ENCODE measurements at regions not wholly inside any gene's neighbourhood (a gene's known extent, or its start where the extent isn't known, plus 50 kb on each side); places are given as distances from the start of the nearest gene placed in this dataset.

DNA sequence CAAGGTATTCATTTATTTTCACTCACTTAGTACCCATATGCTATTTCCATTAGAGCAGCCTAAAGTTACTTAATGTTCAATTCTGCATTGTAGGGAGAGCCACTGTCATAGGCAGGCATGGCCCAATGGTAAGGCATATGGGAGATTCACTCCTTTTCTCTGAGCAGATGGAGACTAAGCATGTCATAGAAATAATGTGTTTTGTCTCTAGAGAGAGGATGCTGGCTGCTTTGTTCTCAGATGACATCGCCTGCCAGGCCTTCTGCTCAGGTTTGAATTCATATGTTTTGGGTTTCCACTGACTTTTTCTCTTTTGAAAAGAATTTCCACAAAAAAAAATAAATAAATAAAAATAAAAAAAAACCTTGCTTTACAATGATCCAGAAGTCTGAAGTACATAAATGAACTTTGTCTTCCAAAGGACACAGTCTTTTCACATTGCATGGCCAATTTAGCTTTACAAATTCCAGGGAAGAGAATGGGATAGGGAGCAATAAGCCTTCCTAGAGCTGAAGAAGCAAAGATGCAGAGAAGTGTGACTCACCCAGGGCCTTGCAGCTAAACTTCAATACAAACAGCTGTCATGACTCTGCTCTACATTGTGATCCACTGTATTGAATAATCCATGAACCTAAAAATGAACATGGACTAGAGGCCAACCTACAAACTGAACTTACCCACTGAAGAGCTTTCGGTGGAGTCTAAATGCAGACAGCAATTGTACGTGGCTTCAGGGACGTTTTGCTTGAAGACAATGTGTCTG lies 422.5 kb downstream of the CMPK2 start:
- DNase-seq (ENCODE audit: low read depth, low spot score): no peak
- H3K4me3 ChIP-seq (ENCODE audit: low read depth, low read length): no peak overlapping the region
- TF ChIP-seq, protein P1, sequence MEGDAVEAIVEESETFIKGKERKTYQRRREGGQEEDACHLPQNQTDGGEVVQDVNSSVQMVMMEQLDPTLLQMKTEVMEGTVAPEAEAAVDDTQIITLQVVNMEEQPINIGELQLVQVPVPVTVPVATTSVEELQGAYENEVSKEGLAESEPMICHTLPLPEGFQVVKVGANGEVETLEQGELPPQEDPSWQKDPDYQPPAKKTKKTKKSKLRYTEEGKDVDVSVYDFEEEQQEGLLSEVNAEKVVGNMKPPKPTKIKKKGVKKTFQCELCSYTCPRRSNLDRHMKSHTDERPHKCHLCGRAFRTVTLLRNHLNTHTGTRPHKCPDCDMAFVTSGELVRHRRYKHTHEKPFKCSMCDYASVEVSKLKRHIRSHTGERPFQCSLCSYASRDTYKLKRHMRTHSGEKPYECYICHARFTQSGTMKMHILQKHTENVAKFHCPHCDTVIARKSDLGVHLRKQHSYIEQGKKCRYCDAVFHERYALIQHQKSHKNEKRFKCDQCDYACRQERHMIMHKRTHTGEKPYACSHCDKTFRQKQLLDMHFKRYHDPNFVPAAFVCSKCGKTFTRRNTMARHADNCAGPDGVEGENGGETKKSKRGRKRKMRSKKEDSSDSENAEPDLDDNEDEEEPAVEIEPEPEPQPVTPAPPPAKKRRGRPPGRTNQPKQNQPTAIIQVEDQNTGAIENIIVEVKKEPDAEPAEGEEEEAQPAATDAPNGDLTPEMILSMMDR (IDR thresholded peaks at IDR 0.05; ENCODE audit: insufficient read depth, low read length, missing control alignments): no peak
- POLR2A ChIA-PET: no interaction called here
- CTCF ChIA-PET: no interaction called here

DNA sequence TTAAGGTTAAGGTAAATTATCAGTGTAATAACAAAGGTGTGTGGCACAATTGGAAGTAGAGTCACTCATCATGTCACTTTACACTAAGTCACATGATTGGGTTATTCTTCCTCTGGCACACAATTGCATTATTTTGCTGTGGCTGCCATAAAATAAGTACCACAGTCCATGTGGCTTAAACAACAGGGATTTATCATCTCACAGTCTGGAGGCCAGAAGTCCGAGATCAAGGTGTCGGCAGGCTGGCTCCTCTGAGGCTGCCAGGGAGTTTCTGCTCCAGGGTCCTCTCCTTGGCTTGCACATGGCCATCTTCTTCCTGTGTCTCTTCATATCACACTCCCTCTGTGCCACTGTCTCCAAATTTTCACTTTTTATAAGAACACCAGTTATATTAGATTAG lies 421.2 kb downstream of the CMPK2 start:
- TF ChIP-seq, protein P1 (IDR thresholded peaks at IDR 0.05; ENCODE audit: insufficient read depth, low read length, missing control alignments): no peak
- ChIA-PET POLR2A (no interaction called here), CTCF (no interaction called here)
- no peak for DNase-seq (ENCODE audit: low read depth, low spot score)
- H3K4me3 ChIP-seq (ENCODE audit: low read depth, low read length): no peak overlapping the region

DNA sequence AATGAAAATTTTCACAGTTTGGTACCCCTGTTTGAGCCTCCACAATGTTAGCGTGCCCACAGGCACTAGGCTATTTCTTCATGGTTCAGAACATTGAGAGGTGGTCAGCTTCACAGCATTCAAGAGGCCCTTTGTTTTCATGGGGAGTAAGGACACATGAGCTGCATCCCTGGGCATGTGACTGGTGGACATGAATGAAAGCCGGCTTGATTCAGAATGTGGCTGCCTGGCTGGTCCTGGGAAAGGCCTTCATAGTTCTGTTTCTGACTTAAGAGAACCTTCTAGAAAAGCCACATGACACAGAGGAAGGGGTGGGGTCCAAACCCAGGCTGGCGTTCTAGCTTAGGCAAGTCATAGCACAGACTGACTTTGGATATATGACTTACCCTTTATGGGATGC lies 420.6 kb downstream of the CMPK2 start:
- POLR2A ChIA-PET: no interaction called here
- TF ChIP-seq, protein P1 (IDR thresholded peaks at IDR 0.05; ENCODE audit: insufficient read depth, low read length, missing control alignments): no peak
- CTCF ChIA-PET: interaction anchor here (1.1 kb wide), 1 partner anchor 22 kb away, joined by 3 read pairs; no protein-coding TSS in a partner anchor
- no peak for DNase-seq (ENCODE audit: low read depth, low spot score)
- H3K4me3 ChIP-seq (ENCODE audit: low read depth, low read length): no peak overlapping the region

DNA sequence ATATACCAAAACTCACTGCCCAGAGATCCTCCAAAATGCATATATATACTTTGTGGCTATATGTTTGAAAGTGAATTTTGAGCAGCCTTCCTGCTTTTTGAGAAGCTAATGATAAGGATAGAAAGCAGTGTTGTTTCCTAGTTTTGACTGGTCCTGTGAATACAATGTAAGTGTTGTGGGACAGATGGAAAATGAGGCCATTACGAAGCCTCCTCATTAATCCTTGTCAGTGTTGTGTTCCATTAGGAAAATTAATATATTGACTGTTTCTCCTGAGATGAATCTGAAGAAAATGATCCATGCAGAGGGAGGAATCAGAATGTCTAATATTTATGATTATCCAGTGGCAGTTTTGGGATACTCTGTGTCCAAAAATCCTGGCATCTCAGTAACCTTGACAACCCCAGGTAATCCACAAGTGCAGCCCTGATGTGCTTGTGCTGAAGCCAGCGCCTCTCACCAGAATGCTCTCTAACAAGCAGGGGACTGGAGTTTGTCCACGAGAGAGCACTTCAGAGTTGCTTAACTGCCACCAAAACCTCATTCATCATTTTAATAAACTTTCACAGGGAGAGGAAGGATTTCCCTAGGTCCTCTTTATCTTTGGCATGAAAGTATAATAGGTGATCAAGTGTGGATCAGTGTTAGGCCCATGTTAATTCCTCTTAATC lies 418.6 kb downstream of the CMPK2 start:
- ChIA-PET CTCF (no interaction called here), POLR2A (no interaction called here)
- no peak for DNase-seq (ENCODE audit: low read depth, low spot score)
- no peak overlapping the region for H3K4me3 ChIP-seq (ENCODE audit: low read depth, low read length)
- TF ChIP-seq, protein P1 (IDR thresholded peaks at IDR 0.05; ENCODE audit: insufficient read depth, low read length, missing control alignments): no peak

DNA sequence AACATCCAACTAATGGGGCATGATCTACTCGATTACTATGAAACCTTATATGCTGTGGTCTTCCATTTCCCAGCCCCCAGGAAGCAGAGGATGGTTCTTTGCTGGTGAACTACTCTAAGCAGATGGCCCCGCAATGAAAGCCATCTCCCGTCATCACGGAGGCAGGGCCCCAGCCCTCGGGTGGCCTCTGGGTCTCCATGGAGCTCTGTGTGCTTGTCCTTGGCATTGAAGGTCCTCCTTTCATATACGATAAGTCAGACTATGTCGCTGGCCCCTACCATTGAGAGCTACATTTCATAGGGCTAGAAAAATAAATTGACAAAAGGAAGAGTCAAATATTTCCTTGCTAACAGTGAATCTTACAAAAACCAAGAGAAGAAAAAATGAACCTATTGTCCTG lies 416.8 kb downstream of the CMPK2 start:
- no peak for DNase-seq (ENCODE audit: low read depth, low spot score)
- TF ChIP-seq, protein P1 (IDR thresholded peaks at IDR 0.05; ENCODE audit: insufficient read depth, low read length, missing control alignments): no peak
- POLR2A ChIA-PET: no interaction called here
- CTCF ChIA-PET: no interaction called here
- H3K4me3 ChIP-seq (ENCODE audit: low read depth, low read length): no peak overlapping the region

DNA sequence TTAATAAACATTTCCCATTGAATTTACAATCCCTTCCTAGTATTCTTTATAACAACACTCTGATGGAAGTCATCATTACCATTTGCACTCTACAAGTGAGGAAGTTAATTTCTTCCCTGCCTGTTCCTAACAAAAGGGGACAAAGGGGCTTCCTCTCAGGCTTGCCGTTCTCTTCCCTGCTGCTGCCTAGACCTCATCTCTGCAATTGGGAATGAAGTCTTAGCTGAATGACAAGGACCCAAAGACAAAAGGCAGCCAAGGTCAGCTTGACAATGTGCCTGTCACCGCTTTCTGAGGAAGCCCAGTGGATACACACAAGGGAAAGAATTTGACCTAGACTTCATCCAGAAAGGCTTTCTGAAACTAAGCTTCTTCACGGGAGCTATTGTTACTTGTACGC lies 416.4 kb downstream of the CMPK2 start:
- CTCF ChIA-PET: no interaction called here
- TF ChIP-seq, protein P1 (IDR thresholded peaks at IDR 0.05; ENCODE audit: insufficient read depth, low read length, missing control alignments): no peak
- H3K4me3 ChIP-seq (ENCODE audit: low read depth, low read length): no peak overlapping the region
- DNase-seq (ENCODE audit: low read depth, low spot score): no peak
- POLR2A ChIA-PET: no interaction called here
